ENCODE measurements at regions not wholly inside any gene's neighbourhood (a gene's known extent, or its start where the extent isn't known, plus 50 kb on each side); places are given as distances from the start of the nearest gene placed in this dataset.

DNA sequence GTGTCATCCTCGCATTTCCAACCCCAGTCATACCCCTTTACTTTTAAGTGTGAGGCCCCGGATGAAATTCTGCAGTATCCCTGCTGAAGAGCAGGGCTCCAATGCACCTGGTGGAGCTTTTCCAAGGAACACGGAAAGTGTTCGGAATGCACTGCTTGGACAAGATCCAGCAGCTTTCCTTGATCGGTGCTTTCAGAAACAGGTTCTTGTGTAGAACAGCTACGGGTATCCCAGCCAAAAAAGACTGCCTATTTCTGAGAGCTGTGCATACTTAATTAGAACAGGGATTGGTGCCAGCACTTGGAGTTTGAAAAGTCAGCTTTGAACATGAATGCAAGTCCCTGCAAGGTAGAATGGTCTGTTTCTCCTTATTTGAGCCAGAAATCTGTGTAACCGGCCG lies 87.2 kb upstream of the C1QTNF9B start:
- DNase-seq, result no peak

DNA sequence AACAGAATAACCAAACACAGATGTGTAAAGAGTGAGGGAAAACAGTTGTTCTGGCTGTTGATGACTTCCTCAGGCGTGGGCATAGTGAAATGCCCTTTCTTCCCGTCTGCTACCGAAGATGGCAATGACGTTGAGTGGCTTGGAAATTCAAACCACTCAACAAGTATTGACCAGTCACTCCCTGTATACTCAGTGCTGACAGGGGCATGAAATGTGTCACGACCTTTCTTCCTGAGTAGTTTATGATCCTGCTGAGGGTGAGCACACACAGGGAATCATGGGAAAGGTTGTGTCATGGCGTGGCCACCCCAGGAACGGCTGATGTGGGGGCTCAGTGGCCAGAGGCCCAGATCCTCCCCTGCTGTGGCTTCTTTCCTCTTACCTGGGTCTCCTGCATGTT lies 87.8 kb upstream of the C1QTNF9B start:
- DNase-seq, result no peak

DNA sequence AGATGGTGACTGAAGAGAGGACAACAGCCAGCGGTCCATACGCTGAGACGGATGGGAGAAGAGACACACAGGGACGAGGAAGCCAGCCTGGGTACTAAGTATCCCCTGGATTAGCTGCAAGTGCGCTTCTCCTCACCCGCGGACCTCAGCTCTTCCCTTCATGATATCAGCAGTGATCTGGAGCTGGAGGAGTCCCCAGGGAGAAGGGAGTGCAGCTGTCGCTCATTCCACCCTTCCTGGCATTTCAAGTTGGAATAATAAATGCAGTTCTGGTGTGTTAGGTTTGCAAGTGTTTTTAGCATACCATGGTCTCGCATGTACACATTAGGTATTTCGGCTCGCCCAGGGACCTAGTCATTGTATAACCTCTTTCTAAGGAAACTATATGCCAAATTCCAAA lies 88.5 kb upstream of the C1QTNF9B start:
- DNase-seq, result no peak

DNA sequence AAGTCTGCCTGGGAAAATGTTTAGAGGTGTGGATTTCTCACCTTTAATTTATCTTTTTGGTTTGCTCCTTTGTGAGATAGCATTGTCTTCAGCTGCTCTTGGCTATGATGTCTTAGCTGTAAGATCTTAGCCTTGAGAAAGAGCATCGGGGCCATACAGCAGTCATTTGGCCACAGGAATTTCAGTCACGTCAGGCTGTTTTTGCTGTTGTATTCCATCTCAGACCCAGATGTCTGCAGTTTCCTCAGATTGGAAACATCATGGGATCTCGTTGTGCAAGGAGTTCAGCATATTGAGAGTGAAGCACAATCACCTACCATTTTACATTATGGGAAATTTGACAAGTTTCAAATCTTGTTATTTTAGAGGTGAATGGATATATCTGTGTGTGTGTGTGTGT lies 89.3 kb upstream of the C1QTNF9B start:
- DNase-seq, result no peak

DNA sequence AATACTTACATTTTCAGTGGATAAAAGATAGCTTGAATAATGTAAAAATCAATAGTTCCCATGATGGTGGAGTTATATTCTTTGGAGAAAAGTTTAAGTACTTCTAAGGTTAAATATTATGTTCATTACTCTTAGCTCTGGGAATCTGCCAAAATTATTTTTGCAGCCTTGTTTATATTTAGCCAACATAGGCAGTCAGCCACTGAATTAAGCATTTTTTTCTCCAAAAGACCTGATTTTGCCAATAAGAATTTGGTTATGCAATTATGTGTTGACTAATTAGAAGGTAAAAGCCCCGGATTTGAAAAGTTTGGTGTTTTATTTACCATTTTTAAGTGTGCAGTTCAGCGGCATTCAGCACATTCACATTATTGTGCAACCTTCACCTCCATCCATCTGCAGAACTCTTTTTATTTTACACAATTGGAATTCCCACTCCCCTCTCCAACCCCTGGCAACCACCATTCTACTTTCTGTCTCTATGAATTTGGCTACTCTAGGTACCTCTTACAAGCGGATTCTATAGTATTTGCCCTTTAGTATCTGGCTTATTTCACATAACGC lies 90.1 kb upstream of the C1QTNF9B start:
- no peak for DNase-seq

DNA sequence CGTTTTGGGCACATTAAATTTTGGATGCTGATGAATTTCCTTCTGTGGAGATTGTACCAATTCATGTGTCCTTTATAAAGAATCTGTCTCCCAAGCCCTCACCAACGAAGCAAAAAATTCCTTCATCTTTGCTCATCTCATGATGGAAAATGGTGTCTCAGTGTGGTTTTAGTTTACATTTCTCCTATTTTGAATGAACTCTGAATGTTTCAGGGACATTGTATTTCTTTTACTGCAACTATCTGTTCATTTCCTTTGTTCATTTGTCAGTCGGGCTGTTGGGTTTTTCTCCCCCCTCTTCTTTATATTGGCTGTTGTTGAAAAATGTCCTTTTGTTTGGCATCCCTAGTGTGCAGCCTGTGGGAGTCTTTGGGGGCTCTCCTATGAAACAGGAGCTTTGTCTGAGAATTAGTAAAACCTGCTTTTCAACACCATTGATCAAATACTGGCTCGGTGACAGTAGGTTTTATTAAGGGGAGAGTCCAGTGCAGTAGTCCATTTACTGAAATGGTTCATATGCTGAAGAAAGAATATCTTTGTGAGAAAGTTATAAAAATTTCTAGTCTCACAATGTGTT lies 91.3 kb upstream of the C1QTNF9B start:
- DNase-seq, result no peak

DNA sequence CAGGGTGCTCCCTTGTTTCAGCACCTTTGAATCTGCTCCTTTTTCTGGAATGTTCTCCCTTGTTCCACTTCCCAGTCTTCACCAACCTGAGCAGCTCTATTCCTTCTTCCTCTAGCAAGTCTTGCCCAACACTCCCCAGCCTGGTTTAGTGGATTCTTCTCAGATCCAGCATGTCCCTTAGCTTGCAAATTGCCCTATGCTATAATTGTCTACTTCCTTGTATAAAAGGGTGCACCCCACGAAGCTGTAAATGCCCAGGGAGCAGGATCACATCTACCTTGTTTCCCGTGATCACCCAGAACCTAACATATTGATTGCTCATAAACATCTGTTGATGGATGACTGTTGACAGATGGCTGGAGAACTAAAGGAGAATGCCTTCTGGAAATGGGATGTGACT lies 93.2 kb upstream of the C1QTNF9B start:
- no peak for DNase-seq

DNA sequence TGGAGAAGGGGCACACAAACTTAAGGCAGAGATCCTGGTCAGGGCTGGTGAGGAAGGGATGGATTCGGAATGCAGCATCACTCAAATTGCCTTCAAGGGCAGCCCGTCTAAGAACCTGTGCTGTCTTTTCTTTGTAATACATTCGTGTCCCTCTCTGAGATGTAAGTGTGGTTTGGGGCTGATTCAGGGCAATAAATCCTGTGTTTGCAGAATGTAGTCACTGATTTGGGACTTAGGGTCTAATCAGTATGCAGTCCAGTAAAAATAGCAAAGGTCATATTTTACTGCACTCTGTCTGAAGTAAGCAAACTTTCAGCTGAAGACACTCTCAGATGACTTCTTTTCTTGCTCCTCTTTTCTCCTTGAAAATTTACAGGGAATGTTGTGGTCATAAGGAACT lies 93.8 kb upstream of the C1QTNF9B start:
- DNase-seq, result no peak

DNA sequence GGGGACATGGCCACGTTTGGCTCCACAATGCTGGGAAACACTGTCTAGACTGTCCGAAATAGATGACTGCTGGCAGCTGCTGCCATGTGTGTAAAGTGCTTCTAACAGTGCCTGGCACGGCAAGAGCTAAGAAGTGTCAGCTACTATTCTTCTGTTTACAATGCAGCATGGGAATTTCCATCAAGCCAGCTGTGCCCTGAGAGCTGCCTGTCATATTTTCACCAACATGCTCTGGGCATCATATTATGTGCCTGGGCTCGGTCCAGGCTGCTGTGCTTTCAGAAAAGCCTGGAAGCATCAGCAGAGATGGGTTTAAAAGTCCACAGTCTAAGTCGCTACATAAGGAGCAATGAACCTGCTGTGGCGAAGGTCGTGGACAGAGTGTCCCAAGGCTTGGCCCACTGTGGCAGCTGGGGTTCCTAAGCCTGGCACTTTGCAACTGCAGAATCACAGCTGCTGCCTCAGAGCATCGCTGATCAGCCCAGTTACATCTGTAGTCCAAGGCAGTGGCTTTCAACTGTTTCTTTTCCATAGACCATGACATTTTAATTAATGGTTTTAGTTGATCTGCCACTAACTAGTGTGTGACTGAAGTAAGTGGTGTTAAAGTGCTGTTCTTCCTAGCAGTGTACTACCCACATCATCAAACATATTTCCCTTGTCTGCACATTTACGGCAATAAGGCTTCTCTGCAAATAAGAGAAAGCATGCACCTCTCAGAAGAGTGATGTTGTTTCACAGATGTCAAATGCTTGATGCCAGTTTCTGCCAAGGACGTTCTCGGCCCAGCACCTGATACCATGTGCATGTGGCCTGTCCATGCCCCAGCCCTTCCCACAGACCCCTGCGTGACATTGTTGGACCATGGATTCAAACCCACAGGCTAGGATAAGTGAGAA lies 95.7 kb upstream of the C1QTNF9B start:
- DNase-seq, result no peak

DNA sequence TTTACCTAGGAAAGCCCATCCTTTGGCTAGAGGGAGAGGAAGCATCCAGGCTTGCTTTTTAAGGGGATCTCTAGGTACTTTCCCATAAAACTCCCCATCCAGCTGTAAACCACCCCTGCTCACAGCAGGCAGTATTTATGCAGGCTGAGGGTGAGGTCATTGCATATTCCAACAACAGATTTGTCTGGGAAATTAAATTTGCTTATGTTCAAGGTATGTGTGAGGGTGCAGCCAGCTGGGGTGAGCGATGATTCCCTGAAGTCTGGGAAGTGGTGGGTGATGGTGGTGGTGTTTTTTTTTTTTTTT lies 96.3 kb upstream of the C1QTNF9B start:
- DNase-seq, result no peak

DNA sequence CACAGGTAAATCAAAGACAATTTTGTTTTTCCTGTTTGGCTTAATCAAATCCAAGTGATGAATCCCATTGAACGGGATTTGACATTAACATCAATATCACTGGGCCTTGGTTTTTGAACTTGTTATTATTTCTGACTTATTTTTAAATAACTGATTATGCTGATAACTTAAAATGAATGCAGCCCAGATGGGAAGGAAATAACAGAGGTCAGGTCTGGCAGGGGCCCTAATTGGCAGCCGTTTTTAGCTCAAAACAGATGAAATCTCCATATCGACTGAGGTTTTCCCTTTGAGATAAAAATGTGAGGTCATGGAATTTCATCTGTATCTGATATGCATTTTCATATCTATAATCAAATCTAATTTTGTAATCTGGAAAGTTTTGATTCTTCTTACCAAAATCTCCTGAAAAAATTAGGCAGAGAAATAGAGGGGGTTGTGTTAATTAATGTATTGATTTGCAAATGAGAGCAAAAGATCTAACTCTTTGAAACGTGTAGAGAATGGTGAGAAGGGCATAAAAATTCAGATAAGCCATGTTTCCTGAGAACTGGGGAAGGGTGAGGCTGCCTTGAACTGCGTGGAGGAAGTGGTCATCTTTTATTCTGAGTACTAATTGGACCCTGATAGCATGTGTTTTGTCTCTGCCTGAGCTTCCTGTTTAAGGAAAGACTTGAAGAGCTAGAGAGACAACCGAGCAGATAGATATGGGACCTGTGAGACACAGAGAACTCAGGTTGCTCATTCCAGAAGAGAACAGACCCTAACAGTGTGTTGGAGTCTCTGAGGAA lies 98.2 kb upstream of the C1QTNF9B start:
- no peak for DNase-seq

DNA sequence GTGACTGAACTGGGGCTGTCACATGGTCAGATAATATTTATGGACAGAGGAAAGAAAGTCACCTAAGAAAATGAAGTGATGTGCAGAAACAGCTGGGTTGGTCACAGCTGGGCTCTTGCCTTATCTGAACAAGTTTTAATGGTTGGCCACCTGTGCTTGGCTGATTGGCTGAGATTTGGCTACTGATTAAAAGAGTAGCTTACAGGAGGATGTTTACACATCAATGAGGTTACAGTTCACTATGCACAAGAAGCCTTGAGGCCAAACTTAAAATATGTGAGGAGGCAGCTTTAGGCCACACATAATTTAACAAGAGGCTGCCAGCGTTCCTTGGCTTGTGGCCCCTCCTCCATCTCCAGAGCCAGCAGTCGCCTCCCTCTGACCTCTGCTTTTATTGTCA lies 99.2 kb upstream of the C1QTNF9B start:
- no peak for DNase-seq

DNA sequence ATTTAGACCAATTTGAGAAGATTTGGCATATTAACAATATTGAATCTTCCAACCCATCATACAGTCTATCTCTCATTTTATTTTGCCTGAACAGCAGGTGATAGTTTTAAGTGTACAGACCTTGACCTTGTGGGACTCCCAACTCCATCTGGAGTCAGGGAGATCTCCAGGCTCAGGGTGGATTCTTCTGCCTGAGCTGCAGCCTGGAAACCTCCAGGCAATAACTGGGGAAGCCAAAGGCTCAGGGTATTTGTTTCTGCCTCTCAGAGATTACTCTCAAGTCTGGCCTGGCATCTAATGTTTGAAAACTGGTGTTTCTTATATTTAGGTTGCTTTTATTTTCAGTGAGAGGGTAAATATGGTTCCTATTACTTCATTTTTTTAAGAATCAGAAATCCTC lies 102.1 kb upstream of the C1QTNF9B start:
- DNase-seq, result no peak

DNA sequence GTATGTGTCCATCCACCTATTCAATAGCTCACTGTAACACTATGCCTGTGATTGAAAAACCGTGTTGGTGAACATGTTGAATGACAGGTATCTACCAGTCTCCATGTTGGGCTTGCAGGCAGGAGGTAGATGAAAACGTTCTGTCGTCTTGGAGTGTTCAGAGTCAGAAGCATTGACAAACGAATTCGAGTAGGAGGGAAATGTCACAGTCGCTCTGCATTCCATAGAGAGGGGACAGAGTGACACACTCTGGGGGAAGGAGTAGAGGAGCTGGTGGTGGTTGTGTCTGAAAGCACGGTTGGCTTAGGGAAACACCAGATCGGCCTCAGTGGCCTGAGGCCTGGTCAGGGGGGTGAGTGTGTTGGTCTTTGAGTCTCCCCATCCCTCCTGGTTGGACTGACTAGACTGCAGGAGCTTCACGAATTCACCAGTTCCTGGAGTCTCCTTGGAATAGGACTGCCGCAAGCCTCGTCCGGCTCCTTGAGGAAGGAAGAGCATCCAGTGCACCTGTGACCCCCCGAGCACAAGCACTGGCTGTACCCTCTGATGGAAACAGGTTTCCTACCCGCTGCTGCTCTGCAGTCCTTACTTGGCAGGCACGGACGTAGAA lies 105.0 kb upstream of the C1QTNF9B start:
- no peak for DNase-seq

DNA sequence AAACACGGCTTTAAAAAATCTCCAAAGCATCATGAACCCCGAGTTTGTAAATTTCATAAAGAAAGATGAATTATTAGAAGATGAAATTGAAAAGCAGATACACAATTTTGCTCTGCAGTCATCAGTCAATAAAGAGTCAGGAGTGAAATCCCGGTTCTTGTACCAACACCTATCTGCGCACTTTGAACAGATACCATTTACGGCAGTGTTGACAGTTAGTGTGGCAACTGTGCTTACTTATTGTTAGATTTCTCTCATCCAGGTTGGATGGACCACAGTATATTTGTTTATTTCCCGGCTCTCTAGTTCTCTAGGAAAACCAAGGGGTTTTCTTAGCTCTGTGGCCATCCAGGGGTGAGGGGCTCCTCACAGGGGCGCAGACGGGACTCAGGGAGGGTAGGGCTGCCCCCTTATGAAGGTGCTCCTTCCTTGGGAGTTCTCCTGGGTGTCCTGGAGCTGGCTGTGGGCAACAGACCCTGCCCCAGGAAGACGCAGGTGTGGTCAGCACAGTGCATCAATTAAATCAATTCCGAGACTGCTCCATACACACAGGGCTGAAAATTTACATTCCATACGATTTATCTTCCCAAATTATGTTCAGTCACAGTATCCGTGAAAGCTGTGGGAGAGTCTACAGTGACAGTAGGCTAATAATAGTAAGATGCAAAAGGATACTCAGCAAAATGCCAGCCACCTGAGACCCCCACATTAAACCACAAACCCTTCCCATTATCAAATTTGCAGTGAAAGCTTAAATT lies 107.0 kb upstream of the C1QTNF9B start:
- no peak for DNase-seq

DNA sequence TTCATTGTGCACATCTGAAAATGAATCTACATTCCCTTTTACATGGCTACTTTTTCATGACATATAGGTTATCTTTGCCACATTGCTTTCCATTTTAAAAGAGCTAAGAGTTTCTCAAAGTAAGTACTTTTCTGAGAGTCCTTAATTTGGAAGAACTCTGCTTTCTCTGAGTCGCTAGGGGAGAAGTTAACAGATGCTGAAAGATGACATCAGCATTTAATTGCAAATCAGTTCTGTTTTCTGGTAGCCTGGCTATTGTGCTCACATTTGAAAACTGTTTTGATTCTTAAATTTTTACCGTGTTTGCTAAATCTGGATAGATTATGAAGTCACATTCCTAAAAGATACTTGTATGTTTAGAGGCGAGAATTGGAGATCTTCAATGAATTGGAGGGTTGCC lies 107.7 kb upstream of the C1QTNF9B start:
- no peak for DNase-seq

DNA sequence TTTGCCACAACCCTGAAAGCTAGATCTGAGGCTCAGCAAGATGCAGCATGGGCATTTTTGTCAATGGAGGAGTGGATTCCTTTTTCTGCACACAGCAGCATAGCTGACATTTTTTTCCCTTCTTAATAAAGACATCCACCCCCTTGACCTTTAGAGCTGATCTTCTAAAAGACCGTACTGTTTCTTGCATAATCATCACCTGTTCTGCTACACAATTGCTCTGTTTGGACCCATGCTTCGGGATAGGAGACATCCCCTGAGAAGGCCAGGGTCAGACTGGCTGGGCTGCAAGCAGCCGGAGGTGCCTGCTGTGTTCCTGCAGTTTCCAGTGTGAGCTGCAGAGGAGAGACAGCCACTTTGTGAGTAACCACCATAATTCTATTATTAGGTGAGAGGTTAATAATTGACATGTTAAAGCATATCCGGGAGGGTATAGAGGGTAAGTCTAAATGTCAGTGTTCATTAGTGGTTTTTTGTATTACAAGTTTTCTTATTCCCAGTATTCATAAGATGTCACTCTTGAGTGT lies 108.5 kb upstream of the C1QTNF9B start:
- peak; percentile 54 for DNase-seq

DNA sequence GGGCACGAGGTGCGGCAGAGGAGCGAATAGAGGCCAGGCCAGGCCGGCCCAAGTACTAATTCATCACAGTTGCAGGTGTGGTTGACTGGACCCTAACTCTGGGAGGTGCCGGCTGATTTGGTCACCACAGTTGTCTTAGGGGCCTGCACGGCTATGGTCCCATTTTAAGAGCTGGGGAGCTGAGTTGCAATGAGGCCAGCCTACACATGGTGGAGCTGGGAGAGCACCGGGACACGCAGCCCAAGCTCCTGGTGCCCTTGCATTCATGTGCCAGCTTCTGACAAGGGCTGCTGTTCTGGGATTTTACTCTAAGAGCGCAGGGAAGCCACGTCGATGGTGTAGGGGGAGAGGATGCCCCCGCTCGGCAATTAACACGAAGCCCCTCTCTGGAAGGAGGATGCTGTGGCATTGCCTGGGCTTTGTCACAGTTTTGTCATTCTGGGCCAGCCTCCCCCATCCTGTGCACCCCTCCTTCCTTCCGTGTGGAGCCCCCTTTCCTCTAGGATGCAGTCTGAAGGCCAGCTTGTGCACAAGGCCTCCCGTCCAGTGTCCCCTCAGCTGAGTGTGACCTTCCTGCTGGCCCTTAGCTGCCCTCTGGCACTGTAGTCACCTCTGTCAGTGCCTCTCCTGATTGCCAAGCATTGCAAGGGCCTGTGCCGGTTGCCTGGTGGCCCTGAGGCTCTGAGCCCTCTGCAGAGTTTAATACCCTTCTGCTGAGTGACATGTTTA lies 109.4 kb upstream of the C1QTNF9B start:
- DNase-seq, result no peak

DNA sequence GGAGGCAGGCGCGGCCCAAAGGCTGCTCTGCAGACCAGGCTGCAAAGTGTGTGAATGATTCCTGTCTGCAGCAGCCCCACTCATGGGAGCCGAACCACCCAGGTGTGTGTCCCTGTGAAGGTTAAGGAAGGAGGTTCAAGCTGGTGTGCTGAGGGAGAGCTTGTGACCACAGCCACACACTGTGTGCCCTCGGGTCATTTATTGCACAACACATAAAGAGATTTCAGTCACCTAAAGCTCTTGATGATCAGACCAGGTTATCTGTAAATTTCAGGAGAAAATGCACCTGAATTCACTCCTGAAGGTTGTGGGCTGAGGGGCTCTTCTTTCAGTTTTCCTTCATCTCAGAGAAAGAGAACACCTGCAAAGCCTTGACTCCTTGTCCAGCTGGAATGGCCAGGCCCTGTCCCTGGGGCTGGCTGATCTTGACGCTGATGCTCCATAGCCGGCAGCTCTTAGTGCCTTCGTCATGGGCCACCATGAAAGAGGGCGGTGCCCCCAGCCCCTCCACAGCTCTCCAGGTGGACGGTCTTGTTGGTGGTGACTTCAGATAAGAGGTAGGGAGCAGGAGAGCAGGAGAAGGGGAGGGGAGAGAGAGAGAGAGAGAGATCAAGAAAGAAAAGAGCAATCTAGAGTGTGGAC lies 110.8 kb upstream of the C1QTNF9B start:
- no peak for DNase-seq

DNA sequence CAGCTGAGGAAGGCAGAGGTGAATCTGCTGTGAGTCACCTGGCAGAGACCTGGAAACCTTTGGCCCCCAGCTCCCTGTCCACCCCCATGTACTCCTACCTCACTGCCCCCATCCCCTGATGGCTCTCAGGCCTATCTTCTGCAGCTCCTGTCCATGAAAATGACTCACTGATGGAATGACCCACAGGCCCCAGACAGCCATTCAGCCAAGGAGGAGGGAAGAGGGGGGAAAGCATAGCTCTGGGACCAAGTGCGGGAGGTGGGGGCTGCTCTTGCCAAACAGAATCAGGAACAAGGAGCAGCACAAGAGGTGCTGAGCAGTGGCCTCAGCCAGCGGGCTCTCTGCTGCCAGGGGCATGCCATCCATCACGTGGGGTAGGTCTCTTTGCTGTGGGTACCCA lies 111.4 kb upstream of the C1QTNF9B start:
- peak; percentile 24 for DNase-seq

DNA sequence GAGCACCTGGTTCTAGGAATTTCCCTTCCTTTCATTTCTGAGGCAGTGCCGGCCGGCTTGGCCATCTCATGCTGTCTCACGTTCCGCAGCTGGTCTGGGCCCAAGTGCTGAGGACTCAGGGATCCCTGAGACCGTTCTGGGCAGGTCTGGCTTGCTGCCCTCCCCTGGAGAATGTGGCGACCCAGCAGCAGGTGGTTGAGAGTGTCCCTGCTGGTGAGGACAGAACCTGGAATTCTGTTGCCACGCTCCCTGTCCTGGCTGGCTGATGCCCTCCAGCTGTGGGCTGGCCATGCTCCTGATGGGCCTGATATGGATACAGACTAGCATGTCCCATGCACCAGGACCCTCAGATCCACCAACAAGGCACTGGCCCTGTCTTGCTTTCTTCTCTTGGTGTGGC lies 114.0 kb upstream of the C1QTNF9B start:
- DNase-seq, result no peak

Measured in kidney glomerular epithelial cell (primary cell).